HEK293 (cell line): ENCODE measurements at regions not wholly inside any gene's neighbourhood (a gene's known extent, or its start where the extent isn't known, plus 50 kb on each side); places are given as distances from the start of the nearest gene placed in this dataset.
A peak's percentile ranks its signal among the peaks of the same experiment; 100 is the strongest.

ENCODE experiments used
- CTCF ChIA-PET: fragments of 350-600 bp; formaldehyde crosslinking; extraction: SDS; loops from one replicate; lab custom pipeline; 2021; ENCODE audit warnings: antibody characterized with exemption; lab: Yijun Ruan, JAX
- POLR2A ChIA-PET: fragments of 300-600 bp; formaldehyde crosslinking; extraction: SDS; loops from one replicate; lab custom pipeline; 2020; ENCODE audit warnings: antibody characterized with exemption, inconsistent platforms; lab: Yijun Ruan, JAX
- H3K27ac ChIP-seq: fragments of 200-500 bp; sonication (Bioruptor generic); 2 replicates; pipeline ENCODE4 v1.5.1; 2014; ENCODE audit warnings: low read depth, low read length, control low read depth, inconsistent platforms; ENCODE audit errors: extremely low read depth
- H3K36me3 ChIP-seq, 2 experiments: fragments of 200-500 bp in 1 of 2; sonication (Bioruptor generic) in 1 of 2; 1 replicate in 1 of 2; 2 replicates in 1 of 2; pipeline ENCODE4 v1.5.1; 2014 to 2017; ENCODE audit warnings: inconsistent platforms in 2 of 2, low read length in 2 of 2; ENCODE audit not compliant: control insufficient read depth in 2 of 2, insufficient read depth in 1 of 2
- H3K4me1 ChIP-seq: fragments of 200-500 bp; sonication (Bioruptor generic); 2 replicates; pipeline ENCODE4 v1.5.1; 2014; ENCODE audit warnings: mild to moderate bottlenecking, low read length, inconsistent platforms; ENCODE audit not compliant: control insufficient read depth, insufficient read depth
- H3K4me3 ChIP-seq: 2 replicates; pipeline ENCODE4 v1.5.1; 2011; ENCODE audit warnings: low read depth, mild to moderate bottlenecking, control low read depth, low read length, moderate library complexity
- H3K9me3 ChIP-seq: fragments of 200-500 bp; sonication (Bioruptor generic); 2 replicates; pipeline ENCODE4 v1.5.1; 2014; ENCODE audit warnings: low read depth, low read length, inconsistent platforms; ENCODE audit not compliant: control insufficient read depth, insufficient read depth
- BCL11B ChIP-seq: fragments of 450-650 bp; formaldehyde crosslinking; IDR thresholded peaks from 2 replicates; pipeline ENCODE4 v1.5.1; 2016; ENCODE audit warnings: low read depth, missing biosample characterization, missing genetic modification characterization
- GLIS2 ChIP-seq: fragments of 450-650 bp; formaldehyde crosslinking; IDR thresholded peaks from 2 replicates; pipeline ENCODE4 v1.5.1; 2016; ENCODE audit warnings: missing biosample characterization, missing genetic modification characterization
- HOXC10 ChIP-seq: sonication (generic); formaldehyde crosslinking; IDR thresholded peaks from 2 replicates; pipeline ENCODE4 v1.8.1; 2023; ENCODE audit warnings: mild to moderate bottlenecking, missing genetic modification reagents
- KLF17 ChIP-seq: fragments of 450-650 bp; formaldehyde crosslinking; IDR thresholded peaks from 2 replicates; pipeline ENCODE4 v1.5.1; 2016; ENCODE audit warnings: missing biosample characterization, missing genetic modification characterization
- PRDM1 ChIP-seq: fragments of 450-650 bp; formaldehyde crosslinking; IDR thresholded peaks from 2 replicates; pipeline ENCODE4; 2016; ENCODE audit warnings: missing biosample characterization, missing genetic modification characterization
- REPIN1 ChIP-seq: fragments of 450-650 bp; formaldehyde crosslinking; IDR thresholded peaks from 2 replicates; pipeline ENCODE4 v1.5.1; 2017; ENCODE audit warnings: missing biosample characterization, missing genetic modification characterization, low read depth
- SALL2 ChIP-seq: fragments of 450-650 bp; formaldehyde crosslinking; IDR thresholded peaks from 2 replicates; pipeline ENCODE4 v1.5.0; 2017; ENCODE audit warnings: missing biosample characterization, mild to moderate bottlenecking, missing genetic modification characterization, borderline replicate concordance
- ZBTB49 ChIP-seq: fragments of 450-650 bp; formaldehyde crosslinking; IDR thresholded peaks from 2 replicates; pipeline ENCODE4 v1.5.1; 2016; ENCODE audit warnings: missing biosample characterization, missing genetic modification characterization, low read depth
- ZBTB7A ChIP-seq: fragments of 450-650 bp; formaldehyde crosslinking; IDR thresholded peaks from 2 replicates; pipeline ENCODE4 v1.5.1; 2016; ENCODE audit warnings: low read depth, missing biosample characterization, missing genetic modification characterization
- ZFP37 ChIP-seq: fragments of 450-650 bp; formaldehyde crosslinking; IDR thresholded peaks from 2 replicates; pipeline ENCODE4 v1.5.1; 2016; ENCODE audit warnings: missing biosample characterization, missing genetic modification characterization
- ZNF121 ChIP-seq: fragments of 450-650 bp; formaldehyde crosslinking; IDR thresholded peaks from 2 replicates; pipeline ENCODE4 v1.5.1; 2016; ENCODE audit warnings: missing biosample characterization, missing genetic modification characterization
- ZNF169 ChIP-seq: fragments of 450-650 bp; formaldehyde crosslinking; IDR thresholded peaks from 2 replicates; pipeline ENCODE4 v1.5.1; 2016; ENCODE audit warnings: missing biosample characterization, missing genetic modification characterization
- ZNF214 ChIP-seq: fragments of 450-650 bp; formaldehyde crosslinking; IDR thresholded peaks from 2 replicates; pipeline ENCODE4 v1.5.1; 2017; ENCODE audit warnings: missing biosample characterization, mild to moderate bottlenecking, missing genetic modification characterization, borderline replicate concordance
- ZNF248 ChIP-seq: fragments of 450-650 bp; formaldehyde crosslinking; IDR thresholded peaks from 2 replicates; pipeline ENCODE4 v1.5.1; 2017; ENCODE audit warnings: missing biosample characterization, missing genetic modification characterization
- ZNF292 ChIP-seq: fragments of 450-650 bp; formaldehyde crosslinking; IDR thresholded peaks from 2 replicates; pipeline ENCODE4 v1.5.1; 2016; ENCODE audit warnings: low read depth, missing biosample characterization, missing genetic modification characterization, borderline replicate concordance
- ZNF335 ChIP-seq: fragments of 450-650 bp; formaldehyde crosslinking; conservative IDR thresholded peaks from 2 replicates; pipeline ENCODE4 v1.5.1; 2016; ENCODE audit warnings: missing biosample characterization, missing genetic modification characterization
- ZNF350 ChIP-seq: fragments of 450-650 bp; formaldehyde crosslinking; IDR thresholded peaks from 2 replicates; pipeline ENCODE4 v1.5.0; 2017; ENCODE audit warnings: missing biosample characterization, mild to moderate bottlenecking, missing genetic modification characterization
- ZNF501 ChIP-seq: fragments of 450-650 bp; formaldehyde crosslinking; IDR thresholded peaks from 2 replicates; pipeline ENCODE4 v1.5.1; 2016; ENCODE audit warnings: missing biosample characterization, missing genetic modification characterization
- ZNF514 ChIP-seq: fragments of 450-650 bp; formaldehyde crosslinking; IDR thresholded peaks from 2 replicates; pipeline ENCODE4 v1.5.1; 2016; ENCODE audit warnings: missing biosample characterization, missing genetic modification characterization
- ZNF530 ChIP-seq: fragments of 450-650 bp; formaldehyde crosslinking; IDR thresholded peaks from 2 replicates; pipeline ENCODE4 v1.5.1; 2016; ENCODE audit warnings: low read depth, missing biosample characterization, missing genetic modification characterization
- ZNF645 ChIP-seq: fragments of 450-650 bp; formaldehyde crosslinking; IDR thresholded peaks from 2 replicates; pipeline ENCODE4; 2016; ENCODE audit warnings: missing biosample characterization, missing genetic modification characterization
- ZNF677 ChIP-seq: fragments of 450-650 bp; IDR thresholded peaks from 2 replicates; pipeline ENCODE4 v1.5.0; 2018; ENCODE audit warnings: missing biosample characterization, mild to moderate bottlenecking, missing genetic modification characterization, moderate library complexity
- ZSCAN18 ChIP-seq: fragments of 450-650 bp; formaldehyde crosslinking; IDR thresholded peaks from 2 replicates; pipeline ENCODE4 v1.5.1; 2016; ENCODE audit warnings: missing biosample characterization, missing genetic modification characterization
- ZSCAN23 ChIP-seq: fragments of 450-650 bp; formaldehyde crosslinking; IDR thresholded peaks from 2 replicates; pipeline ENCODE4 v1.5.1; 2016; ENCODE audit warnings: missing biosample characterization, missing genetic modification characterization

GRCh38 chr7:12979181-12979580, 291.7 kb downstream of the ARL4A start (continued):
- no peak for TF ChIP-seq ZBTB49 (tag by site-specific recombination)
- no peak for TF ChIP-seq ZNF677 (tag by site-specific recombination)
- no peak for TF ChIP-seq ZNF501 (tag by site-specific recombination)
- no peak for TF ChIP-seq BCL11B (tag by site-specific recombination)
- TF ChIP-seq ZNF335, result no peak

- CTCF ChIA-PET, result no interaction called here
- Histone ChIP-seq H3K27ac (no peak overlapping the region), H3K9me3 (no peaks in the 10 kb centered on the region), H3K4me1 (no peaks in the 10 kb centered on the region), H3K36me3 (no peaks in the 10 kb centered on the region), H3K4me3 (no peak overlapping the region)
- TF ChIP-seq PRDM1 (tag by site-specific recombination) (0 out of 2 replicates have a peak, but pooled peaks have one; percentile 36), ZSCAN23 (tag by site-specific recombination) (no peak)
- POLR2A ChIA-PET, result no interaction called here
These were observed 294.7 kb downstream of the ARL4A start for GRCh38 chr7:12982178-12982577.

DNA sequence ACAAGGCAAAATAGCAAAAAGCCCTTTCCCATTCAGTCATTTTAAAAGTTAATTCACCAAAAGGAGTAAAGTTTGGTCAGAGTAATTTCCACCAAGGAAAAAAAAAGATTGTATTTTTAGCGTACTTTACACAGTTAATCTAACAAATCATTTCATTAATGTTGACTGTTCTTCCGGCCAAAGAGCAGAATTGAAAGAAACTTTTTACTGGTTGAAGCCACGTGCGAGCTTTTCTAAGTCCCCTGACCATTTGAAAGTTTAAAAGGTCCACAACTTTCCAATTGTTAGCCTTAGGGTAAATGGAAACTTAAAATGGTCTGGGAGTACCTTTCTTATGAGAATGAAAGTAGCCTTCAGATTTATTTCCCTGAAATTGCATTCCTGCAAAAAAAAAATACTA, 296.7 kb downstream of the ARL4A start:
- Histone ChIP-seq H3K9me3 (no peaks in the 10 kb centered on the region), H3K27ac (no peak overlapping the region), H3K4me3 (no peak overlapping the region), H3K4me1 (no peaks in the 10 kb centered on the region), H3K36me3 (no peaks in the 10 kb centered on the region)
- TF ChIP-seq ZNF169 (tag by site-specific recombination), result no peak
- no peak for TF ChIP-seq ZNF248 (tag by site-specific recombination)
- TF ChIP-seq KLF17, result no peak
- TF ChIP-seq REPIN1 (tag by site-specific recombination), result no peak
- no peak for TF ChIP-seq ZNF214 (tag by site-specific recombination)
- TF ChIP-seq HOXC10 (CRISPR knock-in tag), result no peak
- no peak for TF ChIP-seq ZNF645 (tag by site-specific recombination)
- TF ChIP-seq ZSCAN18 (tag by site-specific recombination), result no peak
- TF ChIP-seq ZNF530, result no peak
- no peak for TF ChIP-seq ZNF350 (tag by site-specific recombination)
- no peak for TF ChIP-seq GLIS2 (tag by site-specific recombination)
- TF ChIP-seq ZBTB7A, result no peak
- TF ChIP-seq ZFP37 (tag by site-specific recombination), result no peak
- no peak for TF ChIP-seq SALL2 (tag by site-specific recombination)
- no peak for TF ChIP-seq ZNF292 (tag by site-specific recombination)
- TF ChIP-seq PRDM1 (tag by site-specific recombination), result no peak
- no peak for TF ChIP-seq ZNF121 (tag by site-specific recombination)
- TF ChIP-seq ZNF514, result no peak
- CTCF ChIA-PET, result no interaction called here
- POLR2A ChIA-PET, result no interaction called here
